ENCODE measurements at regions not wholly inside any gene's neighbourhood (a gene's known extent, or its start where the extent isn't known, plus 50 kb on each side); places are given as distances from the start of the nearest gene placed in this dataset.

GRCh38 chr7:67413670-67414069 is 417.0 kb downstream of the TYW1 start:
- intact Hi-C loops (cut with micrococcal nuclease): no loop called here

DNA sequence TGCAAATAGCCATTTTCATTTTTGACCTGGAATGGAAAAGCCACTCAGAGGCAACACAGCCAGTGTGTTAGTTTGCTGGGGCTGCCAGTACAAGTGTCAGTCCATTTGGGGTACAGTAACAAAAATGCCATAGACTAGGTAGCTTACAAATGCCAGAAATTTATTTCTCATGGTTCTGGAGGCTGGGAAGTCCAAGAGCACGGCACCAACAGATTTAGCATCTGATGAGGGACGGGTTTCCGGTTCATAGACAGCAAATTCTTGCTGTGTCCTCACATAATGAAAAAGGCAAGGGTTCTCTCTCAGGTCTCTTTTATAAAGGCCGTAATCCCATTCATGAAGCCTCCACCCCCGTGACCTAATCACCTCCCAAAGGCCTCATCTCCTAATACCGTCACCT is 418.2 kb downstream of the TYW1 start:
- intact Hi-C loops (cut with micrococcal nuclease): no loop called here

GRCh38 chr7:67422601-67423000 is 426.0 kb downstream of the TYW1 start:
- intact Hi-C loops (cut with micrococcal nuclease): no loop called here

- intact Hi-C loops (cut with micrococcal nuclease): no loop called here
Observed at GRCh38 chr7:67423065-67423464, 426.4 kb downstream of the TYW1 start.

- intact Hi-C loops (cut with micrococcal nuclease): no loop called here
Observed at GRCh38 chr7:67426654-67427053, 430.0 kb downstream of the TYW1 start.

- intact Hi-C loops (cut with micrococcal nuclease): no loop called here
Observed at GRCh38 chr7:67429735-67430134, 433.1 kb downstream of the TYW1 start.

GRCh38 chr7:67432536-67433234 is 436.1 kb downstream of the TYW1 start:
- intact Hi-C loops (cut with micrococcal nuclease): no loop called here

GRCh38 chr7:67435894-67436535 is 439.4 kb downstream of the TYW1 start:
- intact Hi-C loops (cut with micrococcal nuclease): no loop called here

GRCh38 chr7:67438198-67438882 is 441.7 kb downstream of the TYW1 start:
- intact Hi-C loops (cut with micrococcal nuclease): no loop called here

- intact Hi-C loops (cut with micrococcal nuclease): no loop called here
Observed at GRCh38 chr7:67438913-67439505, 442.4 kb downstream of the TYW1 start.

DNA sequence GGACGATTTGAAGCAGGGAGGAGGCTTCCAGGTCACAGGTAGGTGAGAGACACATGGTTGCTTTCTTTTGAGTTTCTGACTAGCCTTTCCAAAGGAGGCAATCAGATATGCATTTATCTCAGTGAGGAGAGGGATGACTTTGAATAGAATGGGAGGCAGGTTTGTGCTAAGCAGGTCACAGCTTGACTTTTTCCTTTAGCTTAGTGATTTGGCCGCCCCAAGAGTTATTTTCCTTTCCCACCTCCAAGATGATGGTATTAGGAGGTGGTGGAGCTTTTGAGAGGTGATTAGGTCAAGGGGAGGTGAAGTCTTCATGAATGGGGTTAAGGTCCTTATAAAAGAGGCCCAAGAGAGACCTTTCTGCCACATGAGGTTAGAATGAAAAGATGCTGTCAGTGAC is 443.7 kb downstream of the TYW1 start:
- intact Hi-C loops (cut with micrococcal nuclease): no loop called here

DNA sequence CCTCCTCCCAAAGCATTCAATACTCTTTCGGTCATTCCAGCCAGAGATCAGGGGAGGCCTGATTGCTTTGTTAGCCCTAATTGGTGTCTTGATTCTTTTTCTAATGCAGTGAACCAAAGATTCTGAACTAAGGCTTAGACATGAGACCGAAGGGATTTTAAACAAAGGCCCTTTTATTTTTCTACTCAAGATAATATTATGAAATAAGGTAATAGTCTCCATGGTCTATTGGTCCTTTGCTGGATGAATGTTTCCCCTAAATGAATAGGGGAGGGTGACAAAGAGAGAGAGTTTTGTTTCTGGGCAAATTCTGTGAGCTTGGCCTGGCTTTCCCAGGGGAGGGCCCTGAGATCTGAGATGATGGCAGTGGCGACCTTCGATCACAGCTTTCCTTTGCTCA is 449.1 kb downstream of the TYW1 start:
- intact Hi-C loops (cut with micrococcal nuclease): no loop called here

DNA sequence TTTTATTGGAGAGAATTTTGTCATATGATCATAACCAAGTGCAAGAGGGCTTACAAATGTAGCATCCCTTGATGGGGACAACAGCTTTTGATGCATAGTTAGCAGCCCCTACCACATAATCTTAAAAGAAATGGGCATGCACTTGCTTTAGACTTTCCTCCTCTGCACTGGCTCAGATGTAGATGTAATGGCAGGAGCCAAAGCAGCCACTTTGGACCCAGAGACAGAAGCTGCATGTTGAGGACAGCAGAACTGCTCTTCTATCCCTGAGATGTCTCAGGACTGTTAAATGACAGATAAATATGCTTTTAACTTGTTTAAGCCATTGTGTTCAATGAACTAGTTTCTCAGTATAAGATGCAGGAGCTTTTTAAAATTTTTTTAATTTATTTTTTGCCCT is 450.7 kb downstream of the TYW1 start:
- intact Hi-C loops (cut with micrococcal nuclease): no loop called here

- intact Hi-C loops (cut with micrococcal nuclease): no loop called here
Observed at GRCh38 chr7:67448271-67448670, 451.6 kb downstream of the TYW1 start.

- intact Hi-C loops (cut with micrococcal nuclease): no loop called here
Observed at GRCh38 chr7:67450171-67450570, 453.5 kb downstream of the TYW1 start.

DNA sequence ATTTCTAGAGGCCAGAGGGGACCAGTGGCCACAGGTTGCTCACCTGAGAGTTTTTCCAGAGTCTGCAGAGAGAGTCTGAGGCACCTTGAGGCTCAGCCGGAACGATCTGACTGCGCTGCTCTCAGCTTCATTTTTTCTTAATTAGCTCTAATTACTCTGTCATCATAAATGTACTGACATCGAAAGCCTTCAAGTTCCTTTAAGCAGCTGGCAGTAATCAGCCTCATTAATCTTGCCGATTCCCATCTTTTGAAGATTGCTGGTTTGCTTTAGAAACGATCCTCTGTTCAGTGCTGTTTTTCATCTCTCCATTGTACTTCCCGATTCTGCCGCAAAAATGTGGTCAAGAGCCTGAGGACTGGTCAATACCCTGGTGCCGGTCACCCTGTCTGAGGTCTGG is 454.7 kb downstream of the TYW1 start:
- intact Hi-C loops (cut with micrococcal nuclease): no loop called here

- intact Hi-C loops (cut with micrococcal nuclease): no loop called here
Observed at GRCh38 chr7:67452516-67453026, 455.9 kb downstream of the TYW1 start.

DNA sequence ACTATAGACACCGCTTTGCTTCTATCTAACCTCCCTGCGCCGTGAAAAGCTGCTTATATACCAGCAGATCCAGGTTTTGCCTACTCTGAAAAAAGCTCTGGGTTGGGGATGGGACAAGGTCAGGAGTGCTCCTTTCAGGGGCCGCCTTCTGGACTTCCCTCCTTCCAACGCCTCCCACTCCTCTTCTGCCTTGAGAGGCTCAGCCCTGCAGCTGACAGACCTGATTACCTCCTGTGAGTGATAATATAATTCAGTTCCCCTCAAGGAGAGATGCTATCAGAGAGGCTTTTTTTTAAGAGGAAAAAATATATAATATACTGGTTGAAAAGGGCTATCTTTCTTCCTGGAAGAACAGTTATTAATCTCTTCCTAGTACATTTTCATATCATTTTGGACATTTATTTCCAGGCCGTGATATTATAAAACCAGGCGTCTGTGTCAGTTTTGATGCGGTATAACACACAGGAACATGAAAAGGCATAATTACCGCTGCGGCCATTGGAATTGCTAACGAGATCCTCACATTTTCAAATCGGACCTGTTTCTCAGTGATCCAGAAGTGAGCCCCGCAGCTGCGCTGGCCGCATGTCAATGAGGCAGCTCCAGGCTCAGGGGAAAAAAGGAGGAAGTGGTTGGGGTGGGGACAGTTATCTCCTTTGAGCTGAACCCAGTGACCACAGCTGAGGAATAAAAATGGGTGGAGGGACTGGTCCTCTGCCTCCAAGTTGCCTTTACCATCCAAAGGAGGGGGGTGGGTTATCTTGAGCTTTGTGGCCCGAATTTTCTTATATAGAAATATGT is 457.1 kb downstream of the TYW1 start:
- intact Hi-C loops (cut with micrococcal nuclease): no loop called here

DNA sequence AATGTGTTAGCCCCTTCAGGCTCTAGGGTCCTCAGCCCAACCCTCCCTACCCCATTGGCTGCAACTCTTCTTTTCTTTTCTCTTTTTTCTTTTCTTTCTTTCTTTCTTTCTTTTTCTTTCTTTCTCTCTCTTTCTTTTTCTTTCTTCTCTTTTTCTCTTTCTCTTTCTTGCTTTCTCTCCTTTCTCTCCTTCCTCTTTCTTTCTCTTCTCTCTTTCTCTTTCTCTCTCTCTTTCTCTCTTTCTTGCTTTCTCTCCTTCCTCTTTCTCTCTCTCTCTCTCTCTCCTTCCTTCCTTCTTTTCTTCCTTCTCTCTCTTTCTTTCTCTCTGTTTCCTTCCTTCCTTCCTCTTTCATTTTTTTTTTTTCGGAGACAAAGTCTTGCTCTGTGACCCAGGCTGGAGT is 458.9 kb downstream of the TYW1 start:
- intact Hi-C loops (cut with micrococcal nuclease): no loop called here

GRCh38 chr7:67462781-67463191 is 466.2 kb downstream of the TYW1 start:
- intact Hi-C loops (cut with micrococcal nuclease): no loop called here

GRCh38 chr7:67463316-67463715 is 466.7 kb downstream of the TYW1 start:
- intact Hi-C loops (cut with micrococcal nuclease): no loop called here

All from T-helper 2 cell treated with Interferon-gamma antibody and Interleukin-4, amounts not matched to agents 100 ng/mL and 5 ng/mL, for 36 hours (primary cell).